K562 (cell line): ENCODE measurements at regions not wholly inside any gene's neighbourhood (a gene's known extent, or its start where the extent isn't known, plus 50 kb on each side); places are given as distances from the start of the nearest gene placed in this dataset.

Source experiments
- CTCF ChIP-seq, 3 experiments: IDR thresholded peaks in 2 of 3; conservative IDR thresholded peaks in 1 of 3; 2 replicates each; pipeline ENCODE4 v1.5.1; 2011 to 2012; ENCODE audit warnings: low read length in 3 of 3, mild to moderate bottlenecking in 3 of 3, control low read depth in 2 of 3, improper control_type of control experiment in 1 of 3, inconsistent platforms in 1 of 3, low read depth in 1 of 3, mixed read lengths in 1 of 3, moderate library complexity in 1 of 3; ENCODE audit not compliant: insufficient read depth in 2 of 3
- JUND ChIP-seq, 2 experiments: IDR thresholded peaks; 2 replicates in 1 of 2; 3 replicates in 1 of 2; pipeline ENCODE4 v1.6.1; 2011; ENCODE audit warnings: borderline replicate concordance in 2 of 2, low read depth in 2 of 2, low read length in 2 of 2, improper control_type of control experiment in 1 of 2, missing biosample characterization in 1 of 2, missing genetic modification characterization in 1 of 2, missing genetic modification reagents in 1 of 2
- KAT8 ChIP-seq: fragments of 450-650 bp; IDR thresholded peaks from 2 replicates; pipeline ENCODE4 v1.6.1; 2016; ENCODE audit warnings: low read depth, mild to moderate bottlenecking
- MCM5 ChIP-seq: fragments of 450-650 bp; IDR thresholded peaks from 2 replicates; pipeline ENCODE4 v1.6.1; 2016; ENCODE audit warnings: low read depth
- TAF9B ChIP-seq: fragments of 450-650 bp; IDR thresholded peaks from 2 replicates; pipeline ENCODE4 v1.6.1; 2018; ENCODE audit warnings: mild to moderate bottlenecking; ENCODE audit not compliant: partially characterized antibody

- TF ChIP-seq CTCF (IDR thresholded peaks at IDR 0.05 in 2 of 3, conservative IDR thresholded peaks at IDR 0.05 in 1 of 3; ENCODE audit: insufficient read depth in 2 of 3, low read depth in 1 of 3, low read length in 3 of 3) (no peak), MCM5 (no peak), KAT8 (no peak), TAF9B (no peak), JUND (IDR thresholded peaks at IDR 0.05; ENCODE audit: borderline replicate concordance, low read depth, low read length) (no peak), JUND (tag; IDR thresholded peaks at IDR 0.05; ENCODE audit: borderline replicate concordance, low read depth, low read length) (no peak)
These were observed 825.5 kb downstream of the TLR4 start for GRCh38 chr9:118529624-118530214.
